Omental fat pad (tissue), 3 donors: ENCODE measurements at regions not wholly inside any gene's neighbourhood (a gene's known extent, or its start where the extent isn't known, plus 50 kb on each side); places are given as distances from the start of the nearest gene placed in this dataset.

Experiments used
- ATAC-seq: fragments of 150-250 bp; one replicate; pipeline ENCODE4 v1.9.1; 2016; ENCODE audit warnings: mild to moderate bottlenecking, moderate library complexity; ENCODE audit not compliant: low FRiP score
- DNase-seq: peaks from one replicate; pipeline ENCODE4 v3.0.0-alpha.2; 2019; ENCODE audit warnings: low spot score
- TF ChIP-seq, protein P1 (sequence below), 3 donors: fragments of 450-650 bp; IDR thresholded peaks; one replicate each; pipeline ENCODE4 v1.5.1; 2016 to 2017; ENCODE audit warnings: antibody characterized with exemption in 3 of 3, mild to moderate bottlenecking in 3 of 3, moderate library complexity in 2 of 3

DNA sequence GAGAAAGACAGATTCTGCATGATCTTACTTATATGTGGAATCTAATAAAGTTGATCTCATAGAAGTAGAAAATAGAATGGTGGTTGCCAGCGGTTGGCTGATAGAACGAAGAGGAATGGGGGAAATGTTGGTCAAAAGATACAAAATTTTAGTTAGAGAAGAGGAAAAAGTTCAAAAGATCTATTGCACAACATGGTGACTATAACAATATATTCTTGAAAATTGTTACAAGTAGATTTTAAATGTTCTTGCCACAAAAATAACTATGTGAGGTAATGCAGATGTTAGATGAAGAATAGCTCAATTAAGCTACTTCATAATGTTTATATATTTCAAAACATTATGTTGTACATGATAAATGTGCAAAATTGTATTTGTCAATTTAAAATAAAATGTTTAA, 112.3 kb upstream of the SMIM30 start:
- no peak for DNase-seq
- TF ChIP-seq, protein P1, sequence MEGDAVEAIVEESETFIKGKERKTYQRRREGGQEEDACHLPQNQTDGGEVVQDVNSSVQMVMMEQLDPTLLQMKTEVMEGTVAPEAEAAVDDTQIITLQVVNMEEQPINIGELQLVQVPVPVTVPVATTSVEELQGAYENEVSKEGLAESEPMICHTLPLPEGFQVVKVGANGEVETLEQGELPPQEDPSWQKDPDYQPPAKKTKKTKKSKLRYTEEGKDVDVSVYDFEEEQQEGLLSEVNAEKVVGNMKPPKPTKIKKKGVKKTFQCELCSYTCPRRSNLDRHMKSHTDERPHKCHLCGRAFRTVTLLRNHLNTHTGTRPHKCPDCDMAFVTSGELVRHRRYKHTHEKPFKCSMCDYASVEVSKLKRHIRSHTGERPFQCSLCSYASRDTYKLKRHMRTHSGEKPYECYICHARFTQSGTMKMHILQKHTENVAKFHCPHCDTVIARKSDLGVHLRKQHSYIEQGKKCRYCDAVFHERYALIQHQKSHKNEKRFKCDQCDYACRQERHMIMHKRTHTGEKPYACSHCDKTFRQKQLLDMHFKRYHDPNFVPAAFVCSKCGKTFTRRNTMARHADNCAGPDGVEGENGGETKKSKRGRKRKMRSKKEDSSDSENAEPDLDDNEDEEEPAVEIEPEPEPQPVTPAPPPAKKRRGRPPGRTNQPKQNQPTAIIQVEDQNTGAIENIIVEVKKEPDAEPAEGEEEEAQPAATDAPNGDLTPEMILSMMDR (IDR thresholded peaks at IDR 0.05), result no peak
- no peak for ATAC-seq

DNA sequence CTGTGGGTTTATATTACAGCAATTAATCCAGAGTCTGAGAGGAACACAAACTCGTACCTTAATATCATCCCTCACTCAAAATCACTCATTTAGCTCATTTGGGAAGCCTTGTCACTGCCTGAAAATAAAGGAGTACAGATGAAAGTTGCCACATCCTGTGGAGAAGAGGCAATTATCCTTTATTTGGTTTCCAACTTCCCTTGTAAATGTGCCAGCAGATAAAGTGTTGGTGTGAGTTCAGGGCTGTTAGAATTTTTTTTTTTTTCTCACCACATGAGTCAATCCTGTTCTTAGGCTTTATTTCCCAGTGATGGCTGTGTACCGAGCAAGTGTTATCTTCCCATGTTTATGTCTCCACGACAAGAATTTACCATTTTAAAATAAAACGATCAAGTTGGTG, 99.0 kb upstream of the SMIM30 start:
- ATAC-seq, result no peak
- TF ChIP-seq, protein P1 (IDR thresholded peaks at IDR 0.05), result no peak

DNA sequence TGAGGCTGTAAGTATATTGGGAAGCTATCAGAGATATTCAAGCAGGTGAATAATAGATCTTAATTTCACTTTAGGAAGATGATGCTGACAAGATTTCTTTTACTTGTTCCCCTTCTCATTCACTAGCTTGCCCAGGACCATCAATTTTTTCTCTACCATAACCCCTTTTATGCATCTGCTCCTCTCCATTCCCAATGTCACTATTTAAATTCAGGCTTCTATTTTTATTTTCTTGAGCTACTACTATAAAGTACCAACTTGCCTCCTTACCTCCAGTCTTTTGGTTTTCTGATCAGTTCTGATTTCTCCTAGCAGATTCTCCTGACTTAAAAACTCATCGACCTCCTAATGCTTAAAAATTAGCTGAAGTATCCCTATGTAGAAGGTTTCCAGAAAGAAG, 97.7 kb upstream of the SMIM30 start:
- TF ChIP-seq, protein P1 (IDR thresholded peaks at IDR 0.05), result no peak
- no peak for DNase-seq
- ATAC-seq, result no peak

More for the DNA sequence above, 99.0 kb upstream of the SMIM30 start:
- no peak for DNase-seq

DNA sequence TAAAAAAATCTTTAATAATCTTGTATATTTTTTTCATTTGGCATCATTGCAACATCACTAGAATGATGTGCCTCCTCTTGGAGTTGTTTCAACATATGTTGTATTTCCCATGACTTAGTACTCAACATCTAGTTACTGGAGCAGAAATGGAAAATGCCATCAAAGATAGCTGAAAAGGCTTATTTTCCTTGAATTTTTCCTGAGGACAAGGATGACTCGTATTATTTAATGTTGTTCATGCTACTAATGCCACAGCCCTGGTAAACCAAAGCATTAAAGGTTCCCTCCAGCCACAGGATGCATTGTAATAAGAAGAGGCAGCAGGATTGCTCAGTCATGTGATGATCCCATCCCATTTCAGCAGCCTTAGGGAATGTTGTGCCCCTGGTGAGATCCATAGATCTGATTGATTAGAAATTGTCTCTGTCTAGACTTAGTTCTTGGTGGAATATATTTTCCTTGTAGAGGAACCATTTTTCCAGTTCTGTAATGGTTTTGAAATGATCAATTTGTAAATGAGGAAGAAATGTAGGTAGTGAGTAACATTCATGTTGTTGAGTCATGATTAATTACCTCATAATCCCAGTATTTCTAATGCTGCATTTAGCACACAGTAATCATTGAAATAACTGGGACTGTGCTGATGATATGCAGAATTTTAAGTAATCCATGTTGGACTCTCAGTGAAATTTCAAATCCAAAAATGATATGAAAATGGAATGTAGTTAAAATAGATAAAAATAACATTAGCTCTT, 91.3 kb upstream of the SMIM30 start:
- no peak for ATAC-seq
- TF ChIP-seq, protein P1 (IDR thresholded peaks at IDR 0.05), result no peak
- DNase-seq, result no peak

DNA sequence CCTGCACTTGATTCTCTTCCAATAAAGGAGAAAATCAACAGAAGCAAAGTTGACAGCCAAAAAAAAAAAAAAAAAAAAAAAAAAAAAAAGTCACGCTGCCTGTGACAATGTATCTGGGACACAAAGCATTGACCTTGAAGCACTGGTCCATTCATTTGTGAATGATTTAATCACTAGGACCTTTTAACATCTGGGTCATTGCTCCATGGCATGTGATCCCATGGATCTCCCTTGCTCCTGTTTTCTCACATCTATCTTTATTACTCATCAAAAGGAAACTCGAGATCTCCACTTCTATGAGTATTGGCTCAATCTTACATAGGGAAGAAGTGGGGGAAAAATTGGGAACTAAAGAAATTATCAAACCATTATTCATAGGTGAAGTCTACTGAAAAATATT, 89.6 kb upstream of the SMIM30 start:
- TF ChIP-seq, protein P1 (IDR thresholded peaks at IDR 0.05), result no peak
- ATAC-seq, result no peak
- DNase-seq, result no peak

DNA sequence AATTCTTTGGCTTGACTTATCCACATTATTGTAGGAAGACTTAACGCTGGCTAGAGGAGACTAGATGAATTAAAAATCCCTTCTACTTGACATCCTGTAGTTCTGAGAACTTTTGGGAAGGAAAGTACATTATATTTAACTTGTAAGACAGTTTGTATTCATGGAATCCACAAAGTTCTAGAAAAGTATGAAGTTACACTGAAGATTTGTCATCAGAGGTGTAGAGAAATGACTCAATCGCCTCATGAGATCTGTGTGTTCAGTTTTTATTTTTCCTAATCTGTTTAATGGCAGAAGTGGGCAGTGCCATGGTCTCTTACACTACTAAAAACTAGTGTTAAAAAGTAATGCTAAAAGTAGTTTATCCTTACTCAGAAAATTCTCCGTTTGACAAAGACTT, 89.1 kb upstream of the SMIM30 start:
- ATAC-seq (no peak), DNase-seq (no peak)
- TF ChIP-seq, protein P1 (IDR thresholded peaks at IDR 0.05), result no peak

DNA sequence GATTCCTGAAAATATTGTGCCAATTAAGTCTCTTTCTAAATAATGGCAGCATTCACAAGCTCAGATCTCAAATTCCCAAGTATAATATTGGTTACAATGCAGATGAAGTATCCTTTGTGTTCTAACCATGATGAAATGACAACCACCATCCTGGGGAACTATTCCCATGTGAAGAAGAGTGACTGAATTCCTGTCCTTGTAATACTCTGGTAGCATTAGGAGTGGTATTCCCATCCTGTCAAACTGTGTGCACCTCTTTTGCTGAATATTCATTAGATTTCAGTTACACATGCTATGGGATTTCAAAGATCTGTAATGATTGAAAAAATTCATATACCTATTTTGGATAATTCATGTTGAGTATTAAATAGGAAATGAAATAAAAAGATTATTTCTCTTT, 86.1 kb upstream of the SMIM30 start:
- TF ChIP-seq, protein P1 (IDR thresholded peaks at IDR 0.05), result no peak
- ATAC-seq, result no peak
- DNase-seq, result no peak
